HG03521 (cell line): ENCODE measurements at regions not wholly inside any gene's neighbourhood (a gene's known extent, or its start where the extent isn't known, plus 50 kb on each side); places are given as distances from the start of the nearest gene placed in this dataset.
"Not testable (repeated sequence)": the region's sequence is repeated elsewhere in the genome, so short reads cannot be mapped to it uniquely, and the experiment has no call there.

Experiments used
- ATAC-seq: cut with Tn5 transposase; IDR thresholded peaks from one replicate; pipeline ENCODE4 v1.9.1; 2021; ENCODE audit warnings: mild to moderate bottlenecking, moderate library complexity; ENCODE audit not compliant: unreplicated experiment

GRCh38 chr13:56317841-56318240 is 822.9 kb upstream of the PRR20A start:
- ATAC-seq: no peak

- no peak for ATAC-seq
Measured at GRCh38 chr13:56332671-56333070, 808.0 kb upstream of the PRR20A start.

GRCh38 chr13:56335775-56336174 is 804.9 kb upstream of the PRR20A start:
- ATAC-seq: no peak

GRCh38 chr13:56338421-56338820 is 802.3 kb upstream of the PRR20A start:
- no peak for ATAC-seq

DNA sequence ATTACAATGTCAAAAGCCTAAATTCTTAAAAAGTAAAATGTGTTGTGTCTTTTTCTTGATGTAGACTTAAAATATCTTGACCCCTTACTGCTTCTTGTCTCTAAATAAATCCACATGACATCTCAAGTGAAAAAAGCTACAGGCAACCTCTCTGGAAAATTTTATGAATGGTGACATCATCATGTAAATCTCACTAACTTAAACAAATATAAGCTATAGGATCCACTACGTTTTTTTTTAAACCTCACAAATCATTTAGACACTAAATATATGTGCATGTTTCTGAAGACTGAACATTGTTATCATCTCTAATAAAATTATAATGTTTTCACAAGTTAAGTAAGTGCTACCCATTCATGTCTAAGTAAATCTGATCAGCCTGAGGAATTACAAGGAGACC is 793.7 kb upstream of the PRR20A start:
- no peak for ATAC-seq

DNA sequence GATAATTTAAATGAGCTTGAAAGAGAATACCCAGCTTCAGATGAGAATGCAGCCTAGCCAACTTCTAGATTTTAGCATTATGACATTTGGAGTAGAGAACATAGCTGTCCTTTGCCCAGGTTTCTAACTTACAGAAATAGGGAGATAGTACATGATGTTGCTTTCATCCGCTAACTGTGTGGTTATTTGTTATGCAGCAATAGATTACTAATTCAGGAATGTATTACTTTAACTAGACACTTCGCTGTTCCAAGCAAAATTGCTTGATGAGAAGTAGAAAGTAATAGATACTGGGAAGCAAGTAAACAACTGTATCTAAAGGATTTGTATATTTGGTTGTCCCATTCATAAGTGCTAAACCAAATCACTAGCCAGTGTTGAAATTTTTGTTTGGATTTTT is 790.9 kb upstream of the PRR20A start:
- ATAC-seq: no peak

DNA sequence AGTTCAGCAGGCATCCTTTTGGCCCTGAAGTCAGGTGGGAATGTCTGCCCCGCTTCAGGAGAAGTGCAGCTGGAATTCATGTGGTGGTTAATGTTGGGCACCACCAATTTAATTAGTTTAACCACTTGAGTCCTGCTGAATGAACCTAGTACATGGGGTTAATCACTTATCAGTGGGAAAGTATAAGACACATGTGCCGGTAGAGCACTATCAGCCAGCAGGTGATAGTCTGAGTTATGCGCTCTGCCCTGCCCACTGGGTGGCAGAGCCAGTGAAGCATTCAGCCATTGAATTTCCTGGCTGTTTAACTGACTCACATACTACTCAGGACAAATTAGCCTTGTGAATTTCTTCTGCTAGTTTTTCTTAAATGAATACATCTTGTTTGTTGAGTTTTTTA is 789.7 kb upstream of the PRR20A start:
- no peak for ATAC-seq

DNA sequence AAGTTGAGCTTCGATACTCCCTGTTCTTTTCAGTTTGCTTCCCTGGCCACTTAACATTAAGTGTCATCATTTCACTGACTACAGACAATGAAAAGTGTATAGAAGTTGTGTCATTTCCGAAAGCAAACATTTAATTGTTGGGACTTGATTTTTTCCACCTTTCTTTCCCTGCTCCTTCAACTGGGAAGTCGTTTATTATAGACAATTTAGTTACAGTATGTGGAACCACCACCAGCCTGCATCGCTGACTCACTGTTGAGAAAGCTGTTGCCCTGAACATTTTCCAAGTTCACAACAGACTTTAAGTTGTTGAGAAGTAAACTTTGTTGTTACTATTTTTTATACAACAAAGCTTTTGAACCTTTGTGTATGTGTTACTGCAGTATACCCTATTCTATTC is 788.4 kb upstream of the PRR20A start:
- ATAC-seq: no peak

GRCh38 chr13:56352901-56353300 is 787.8 kb upstream of the PRR20A start:
- no peak for ATAC-seq

DNA sequence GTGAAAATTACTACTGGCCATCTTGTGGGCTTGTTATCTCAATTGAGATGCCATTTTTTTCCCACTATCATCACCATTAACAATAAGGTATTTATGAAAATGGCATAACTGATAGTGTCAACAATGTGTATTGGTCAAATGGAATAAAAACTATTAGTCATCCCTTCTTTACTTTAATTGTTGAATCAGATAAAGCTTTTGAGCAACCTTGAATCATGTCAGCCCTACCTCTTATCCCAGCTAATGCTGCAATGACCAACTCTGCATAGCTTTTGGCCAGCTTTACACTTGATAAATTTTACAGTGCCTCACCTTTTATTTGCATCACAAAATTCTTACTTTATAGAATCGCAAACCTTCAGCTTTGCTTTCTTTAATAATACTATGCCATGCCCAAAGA is 784.0 kb upstream of the PRR20A start:
- ATAC-seq: no peak

DNA sequence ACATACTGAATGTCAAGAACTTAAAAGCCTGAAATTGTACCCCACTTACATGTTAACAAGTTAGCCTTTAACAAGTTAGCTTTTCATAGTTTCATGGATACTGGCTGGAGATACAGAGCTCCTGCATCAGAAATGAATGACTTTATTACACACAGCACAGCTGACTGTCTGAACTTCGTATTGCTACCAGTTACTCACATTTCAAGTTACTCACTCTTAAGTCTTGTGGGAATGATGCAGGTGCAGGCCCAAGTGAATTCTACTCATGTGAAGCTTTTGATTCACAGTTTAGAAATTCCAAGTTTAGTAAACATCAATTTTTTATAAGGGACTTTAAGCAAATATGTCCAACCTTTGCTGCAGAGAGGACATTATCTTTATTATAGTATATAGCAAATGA is 762.2 kb upstream of the PRR20A start:
- ATAC-seq: no peak

GRCh38 chr13:56393549-56393948 is 747.2 kb upstream of the PRR20A start:
- ATAC-seq: no peak

DNA sequence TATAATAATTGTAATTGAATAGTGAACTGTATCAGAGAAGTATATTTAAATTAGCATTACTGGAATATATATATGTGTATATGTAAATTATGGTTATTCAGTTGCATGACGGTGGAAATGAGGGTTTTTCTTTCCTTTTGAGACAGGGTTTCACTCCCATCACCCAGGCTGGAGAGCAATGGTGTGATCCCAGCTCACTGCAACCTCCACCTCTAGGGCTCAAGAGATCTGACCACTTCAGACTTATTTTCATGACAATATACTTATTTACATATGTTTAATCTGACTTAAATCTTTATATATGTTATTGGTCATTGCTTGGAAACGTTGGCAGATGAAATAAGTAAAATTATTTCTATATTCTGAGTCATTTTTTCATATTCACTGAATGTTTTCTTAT is 744.4 kb upstream of the PRR20A start:
- no peak for ATAC-seq

- no peak for ATAC-seq
Measured at GRCh38 chr13:56400774-56401173, 739.9 kb upstream of the PRR20A start.

DNA sequence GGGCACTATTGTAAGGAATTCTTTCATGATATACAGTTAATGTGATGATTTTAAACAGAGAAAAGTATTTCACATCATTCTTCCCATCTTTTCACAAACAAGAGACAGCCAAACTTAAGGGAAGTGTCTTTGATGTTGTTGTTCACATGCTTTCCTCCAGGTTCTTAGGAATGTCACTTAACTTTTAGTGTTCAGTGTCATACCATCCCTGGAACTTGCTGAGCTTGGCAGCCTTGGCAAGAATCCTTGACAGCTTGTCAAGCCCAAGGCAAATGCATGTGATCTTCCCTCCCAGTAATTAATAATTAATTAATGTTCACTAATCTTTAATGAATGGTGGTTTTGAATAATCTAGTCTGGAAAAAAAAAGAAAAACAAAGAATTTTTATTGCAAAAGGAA is 727.9 kb upstream of the PRR20A start:
- no peak for ATAC-seq

DNA sequence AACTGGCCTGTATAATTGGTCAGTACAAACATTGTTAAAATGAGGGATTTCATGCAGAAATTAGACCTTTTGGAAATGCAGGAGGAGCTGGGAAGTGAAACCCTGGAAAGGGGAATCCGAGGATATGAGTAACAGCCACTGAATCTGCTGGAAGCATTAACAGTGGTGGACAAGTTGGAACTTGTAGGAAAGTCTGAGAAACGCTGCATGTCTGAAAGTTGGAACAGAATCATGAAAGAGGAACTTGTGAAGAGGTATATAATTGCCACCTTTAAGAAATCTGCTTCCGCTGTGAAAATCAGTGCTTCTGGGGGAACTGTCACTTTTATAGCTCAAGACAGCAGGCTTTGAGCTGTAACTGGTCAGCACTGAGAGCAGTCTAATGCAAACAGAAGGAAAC is 716.5 kb upstream of the PRR20A start:
- no peak for ATAC-seq

DNA sequence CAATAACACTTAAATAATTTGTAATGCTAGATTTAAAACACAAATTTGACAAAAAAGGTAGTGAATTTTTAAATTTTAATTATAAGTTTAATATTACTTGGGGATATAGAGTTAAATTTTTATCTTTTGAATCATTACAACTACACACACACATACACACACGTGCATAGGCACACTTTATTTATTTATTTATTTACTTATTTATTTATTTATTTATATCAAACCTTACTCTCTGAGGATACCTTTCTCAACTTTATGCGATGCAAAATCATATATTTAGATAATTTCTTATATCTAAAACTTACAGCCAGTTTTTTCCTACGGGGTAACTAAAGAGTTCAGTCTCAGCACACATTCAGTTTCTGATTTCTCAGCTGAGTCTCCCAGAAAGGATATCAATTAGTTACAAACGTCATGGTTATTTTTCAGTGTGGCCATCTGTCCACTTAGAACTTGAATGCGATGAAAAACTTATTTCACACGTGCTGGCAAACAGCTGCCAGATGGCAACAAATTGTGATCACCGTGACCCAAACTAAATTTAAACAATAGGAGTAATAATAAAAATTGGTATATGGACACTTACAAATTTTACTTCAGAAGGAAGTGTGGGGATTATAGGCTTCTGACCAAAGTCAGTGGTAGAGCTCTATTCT is 683.1 kb upstream of the PRR20A start:
- no peak for ATAC-seq

- ATAC-seq: no peak
Measured at GRCh38 chr13:56459286-56459685, 681.4 kb upstream of the PRR20A start.

- ATAC-seq: no peak
Measured at GRCh38 chr13:56501750-56502149, 639.0 kb upstream of the PRR20A start.

DNA sequence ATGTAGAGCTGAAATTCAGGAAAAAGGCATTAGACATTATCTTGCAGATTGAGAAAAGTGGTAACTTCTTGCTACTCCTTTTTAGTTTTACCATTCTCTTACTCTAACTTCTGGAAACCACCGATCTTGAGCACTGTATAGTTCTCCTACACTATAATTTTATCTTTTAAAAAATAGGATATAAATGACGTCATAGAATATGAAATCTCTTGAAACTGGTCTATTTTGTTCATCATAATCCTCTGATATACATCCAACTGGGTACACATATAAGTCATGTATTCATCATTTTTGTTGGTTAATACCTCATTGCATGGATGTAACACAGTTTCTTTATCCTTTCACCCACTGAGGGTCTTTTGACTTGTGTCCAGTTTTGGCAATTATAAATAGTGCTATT is 629.9 kb upstream of the PRR20A start:
- ATAC-seq: no peak

- ATAC-seq: not testable (repeated sequence)
Measured at GRCh38 chr13:56512336-56512735, 628.4 kb upstream of the PRR20A start.

GRCh38 chr13:56515441-56515840 is 625.3 kb upstream of the PRR20A start:
- no peak for ATAC-seq

DNA sequence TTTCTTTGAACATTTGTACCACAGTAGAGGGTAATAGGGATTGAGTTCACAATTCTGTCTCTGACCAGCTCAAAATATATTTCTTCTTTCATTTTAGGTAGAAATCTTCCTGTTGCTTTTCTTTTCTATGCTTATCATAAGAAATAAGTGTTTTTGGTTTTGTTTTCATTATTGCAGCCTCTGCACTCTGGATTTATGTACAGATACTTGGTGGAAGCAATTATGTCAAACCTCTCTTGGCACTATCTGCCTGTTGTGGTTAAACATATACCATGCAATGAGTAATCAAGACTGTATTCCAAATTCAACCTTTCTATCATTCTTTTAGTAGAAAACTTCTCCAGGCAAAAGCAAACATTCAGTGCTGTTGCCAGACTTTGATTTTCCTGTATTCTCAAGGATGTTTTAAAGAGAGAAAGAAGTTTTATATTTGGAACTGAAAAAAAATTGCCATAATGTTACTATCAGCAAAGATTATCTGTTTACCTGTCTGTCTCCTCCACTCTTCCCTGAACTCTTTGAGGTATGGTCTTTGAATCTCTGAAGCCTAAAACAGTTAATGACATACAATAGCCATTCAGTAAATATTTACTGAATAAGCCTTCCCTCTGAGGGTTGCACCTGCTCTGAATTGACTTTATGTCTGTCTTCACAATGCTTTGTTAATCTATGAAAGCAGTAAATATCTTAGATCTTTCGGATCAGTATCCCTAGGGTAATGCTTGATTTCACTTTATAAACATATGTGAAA is 612.5 kb upstream of the PRR20A start:
- ATAC-seq: no peak
